CD14-positive monocyte (primary cell): ENCODE measurements at regions not wholly inside any gene's neighbourhood (a gene's known extent, or its start where the extent isn't known, plus 50 kb on each side); places are given as distances from the start of the nearest gene placed in this dataset.
A peak's percentile ranks its signal among the peaks of the same experiment; 100 is the strongest.

Source experiments
- DNase-seq, 3 donors: peaks; one replicate each; pipeline ENCODE4 v3.0.0-alpha.2; 2011 to 2022
- H2AFZ ChIP-seq: 2 replicates; pipeline ENCODE4 v1.6.0; 2012; ENCODE audit warnings: mild to moderate bottlenecking, low read depth, low read length, inconsistent platforms; ENCODE audit not compliant: insufficient read depth, poor library complexity, severe bottlenecking
- H3K27ac ChIP-seq, 2 donors: 1 replicate in 1 of 2; 2 replicates in 1 of 2; pipeline ENCODE4 v1.5.1; 2012 to 2013; ENCODE audit warnings: low read length in 2 of 2, control low read depth in 1 of 2, inconsistent platforms in 1 of 2, low read depth in 1 of 2, mild to moderate bottlenecking in 1 of 2
- H3K27me3 ChIP-seq, 2 donors: one replicate each; pipeline versions ENCODE4 v1.6.0 to v1.6.1; 2011 to 2013; ENCODE audit warnings: low read length in 2 of 2; ENCODE audit not compliant: control insufficient read depth in 2 of 2, insufficient read depth in 2 of 2
- H3K36me3 ChIP-seq, 2 donors: replicated peaks in 1 of 2; 1 replicate in 1 of 2; 2 replicates in 1 of 2; pipeline versions ENCODE4 v1.5.1 to v1.6.1; 2012 to 2013; ENCODE audit warnings: low read length in 2 of 2, control low read depth in 1 of 2, inconsistent platforms in 1 of 2, mild to moderate bottlenecking in 1 of 2; ENCODE audit not compliant: insufficient read depth in 2 of 2, control insufficient read depth in 1 of 2
- H3K4me1 ChIP-seq, 2 donors: 1 replicate in 1 of 2; 2 replicates in 1 of 2; pipeline versions ENCODE4 v1.5.1 to v1.6.1; 2012 to 2013; ENCODE audit warnings: low read length in 2 of 2, control low read depth in 1 of 2, inconsistent platforms in 1 of 2, mild to moderate bottlenecking in 1 of 2, moderate library complexity in 1 of 2; ENCODE audit not compliant: insufficient read depth in 2 of 2, control insufficient read depth in 1 of 2
- H3K4me2 ChIP-seq: replicated peaks from 2 replicates; pipeline ENCODE3; 2012; ENCODE audit warnings: low read length, moderate library complexity, mild to moderate bottlenecking; ENCODE audit not compliant: poor library complexity, severe bottlenecking; ENCODE audit errors: extremely low read depth
- H3K4me3 ChIP-seq, 3 experiments: fragments of 200-600 bp in 1 of 3; sonication (generic) in 1 of 3; replicated peaks in 1 of 3; 1 replicate in 2 of 3; 2 replicates in 1 of 3; pipeline ENCODE4 v1.5.1; 2011 to 2013; ENCODE audit warnings: low read length in 3 of 3, mild to moderate bottlenecking in 3 of 3, control low read depth in 2 of 3, low read depth in 2 of 3, inconsistent platforms in 1 of 3, moderate library complexity in 1 of 3
- H3K79me2 ChIP-seq: 2 replicates; pipeline ENCODE4 v1.6.0; 2012; ENCODE audit warnings: mild to moderate bottlenecking, control low read depth, inconsistent platforms, low read length, moderate library complexity; ENCODE audit not compliant: insufficient read depth
- H3K9ac ChIP-seq: 2 replicates; pipeline ENCODE4 v1.6.0; 2017; ENCODE audit warnings: low read length, mild to moderate bottlenecking; ENCODE audit not compliant: insufficient read depth, poor library complexity, severe bottlenecking
- H3K9me3 ChIP-seq, 2 donors: replicated peaks in 1 of 2; 1 replicate in 1 of 2; 2 replicates in 1 of 2; pipeline versions ENCODE4 v1.5.1 to v1.6.1; 2012 to 2013; ENCODE audit warnings: low read length in 2 of 2, control low read depth in 1 of 2; ENCODE audit not compliant: control insufficient read depth in 1 of 2, insufficient read depth in 1 of 2
- H4K20me1 ChIP-seq: 2 replicates; pipeline ENCODE4 v1.6.0; 2012; ENCODE audit warnings: mild to moderate bottlenecking, low read length, control low read depth, moderate library complexity; ENCODE audit not compliant: insufficient read depth
- H3K27ac Mint-ChIP-seq, 7 donors: one replicate each; pipeline ENCODE4 v1.8.0; 2020; ENCODE audit warnings: mild to moderate bottlenecking in 7 of 7, mixed read lengths in 7 of 7, moderate library complexity in 6 of 7, inconsistent platforms in 2 of 7
- H3K27me3 Mint-ChIP-seq, 3 donors: one replicate each; pipeline ENCODE4 v1.8.0; 2021 to 2022; ENCODE audit warnings: low read depth in 3 of 3, mild to moderate bottlenecking in 3 of 3, mixed read lengths in 3 of 3, moderate library complexity in 3 of 3, inconsistent platforms in 1 of 3
- H3K36me3 Mint-ChIP-seq, 2 donors: one replicate each; pipeline ENCODE4 v1.8.0; 2020; ENCODE audit warnings: mixed read lengths in 2 of 2, inconsistent platforms in 1 of 2, mild to moderate bottlenecking in 1 of 2
- H3K4me1 Mint-ChIP-seq: one replicate; pipeline ENCODE4 v1.8.0; 2020; ENCODE audit warnings: mild to moderate bottlenecking, mixed read lengths
- H3K4me3 Mint-ChIP-seq, 2 donors: one replicate each; pipeline ENCODE4 v1.8.0; 2020; ENCODE audit warnings: mild to moderate bottlenecking in 2 of 2, mixed read lengths in 2 of 2, moderate library complexity in 1 of 2
- H3K9me3 Mint-ChIP-seq, 7 donors: one replicate each; pipeline ENCODE4 v1.8.0; 2020 to 2022; ENCODE audit warnings: mixed read lengths in 7 of 7, mild to moderate bottlenecking in 6 of 7, moderate library complexity in 6 of 7, inconsistent platforms in 2 of 7
- WGBS: methylation state at CpG from one replicate; pipeline ENCODE4 v1.1.5; 2013; ENCODE audit warnings: missing lambda C conversion rate; ENCODE audit not compliant: insufficient coverage; 5-methylcytosine and 5-hydroxymethylcytosine counted together
- intact Hi-C, 2 donors: fragments of 100-400 bp; cut with micrococcal nuclease; formaldehyde crosslinking; loops; one replicate each; pipeline versions ENCODE4 v1.15.0 to v1.15.1; 2023
- TF ChIP-seq, protein P1 (sequence below): fragments of 200-600 bp; IDR thresholded peaks from one replicate; pipeline ENCODE4 v1.8.0; 2022; ENCODE audit warnings: antibody characterized with exemption, mild to moderate bottlenecking

DNA sequence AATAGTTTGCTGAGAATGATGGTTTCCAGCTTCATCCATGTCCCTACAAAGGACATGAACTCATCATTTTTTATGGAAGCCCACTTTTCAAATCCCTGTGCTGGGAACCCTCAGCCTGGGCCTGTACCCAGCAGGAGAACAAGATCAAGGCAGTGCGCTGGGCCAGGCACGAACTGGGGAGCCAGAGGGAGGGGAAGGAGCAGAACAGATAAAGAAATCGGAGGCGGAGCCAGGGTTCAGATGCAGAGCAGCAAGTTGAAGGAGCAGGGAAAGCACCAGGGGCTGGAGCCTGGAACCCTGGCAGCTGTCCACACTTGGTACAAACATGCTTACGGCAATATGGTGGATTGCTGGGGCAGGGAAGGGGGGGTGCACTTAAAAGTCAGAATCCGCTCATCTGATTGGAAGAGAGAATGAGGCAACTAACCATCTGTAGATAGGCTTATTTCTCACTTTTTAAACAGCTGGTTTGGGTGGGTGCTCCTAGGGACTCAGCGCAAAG lies 107.5 kb downstream of the NOG start:
- TF ChIP-seq, protein P1, sequence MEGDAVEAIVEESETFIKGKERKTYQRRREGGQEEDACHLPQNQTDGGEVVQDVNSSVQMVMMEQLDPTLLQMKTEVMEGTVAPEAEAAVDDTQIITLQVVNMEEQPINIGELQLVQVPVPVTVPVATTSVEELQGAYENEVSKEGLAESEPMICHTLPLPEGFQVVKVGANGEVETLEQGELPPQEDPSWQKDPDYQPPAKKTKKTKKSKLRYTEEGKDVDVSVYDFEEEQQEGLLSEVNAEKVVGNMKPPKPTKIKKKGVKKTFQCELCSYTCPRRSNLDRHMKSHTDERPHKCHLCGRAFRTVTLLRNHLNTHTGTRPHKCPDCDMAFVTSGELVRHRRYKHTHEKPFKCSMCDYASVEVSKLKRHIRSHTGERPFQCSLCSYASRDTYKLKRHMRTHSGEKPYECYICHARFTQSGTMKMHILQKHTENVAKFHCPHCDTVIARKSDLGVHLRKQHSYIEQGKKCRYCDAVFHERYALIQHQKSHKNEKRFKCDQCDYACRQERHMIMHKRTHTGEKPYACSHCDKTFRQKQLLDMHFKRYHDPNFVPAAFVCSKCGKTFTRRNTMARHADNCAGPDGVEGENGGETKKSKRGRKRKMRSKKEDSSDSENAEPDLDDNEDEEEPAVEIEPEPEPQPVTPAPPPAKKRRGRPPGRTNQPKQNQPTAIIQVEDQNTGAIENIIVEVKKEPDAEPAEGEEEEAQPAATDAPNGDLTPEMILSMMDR = no peak
- H3K79me2 ChIP-seq = no peaks in the 10 kb centered on the region
- intact Hi-C loops = no loop called here

GRCh38 chr17:56707312-56708219 lies 114.1 kb downstream of the NOG start:
- H3K27me3 ChIP-seq = no peaks in the 10 kb centered on the region
- H3K4me1 ChIP-seq = no peaks in the 10 kb centered on the region
- H4K20me1 ChIP-seq = no peaks in the 10 kb centered on the region
- no peaks in the 10 kb centered on the region for H3K9me3 ChIP-seq
- WGBS = 91% methylated on average over 16 of the region's 19 CpGs
- Mint-ChIP-seq H3K36me3 (no peaks in the 10 kb centered on the region), H3K27ac (peak overlapping the region in 1 of 7 donors; percentile 40), H3K27me3 (peaks cover 2 to 5% (median 5%) of the 10 kb centered on the region in 3 donors), H3K4me3 (no peak overlapping the region), H3K9me3 (peaks cover 0 to 5% (median 0%) of the 10 kb centered on the region in 7 donors), H3K4me1 (no peaks in the 10 kb centered on the region)
- H3K36me3 ChIP-seq = no peaks in the 10 kb centered on the region
- intact Hi-C loops = no loop called here
- no peak overlapping the region for H3K4me3 ChIP-seq
- no peak overlapping the region for H2AFZ ChIP-seq
- TF ChIP-seq, protein P1 = no peak
- no peak overlapping the region for H3K9ac ChIP-seq
- H3K27ac ChIP-seq = no peak overlapping the region
- no peaks in the 10 kb centered on the region for H3K79me2 ChIP-seq
- no peak for DNase-seq
- H3K4me2 ChIP-seq = no peak overlapping the region

More for the DNA sequence above, 107.5 kb downstream of the NOG start:
- no peak for DNase-seq
- no peak overlapping the region for H3K4me2 ChIP-seq
- no peaks in the 10 kb centered on the region for H3K9me3 ChIP-seq
- no peak overlapping the region for H2AFZ ChIP-seq
- Mint-ChIP-seq H3K4me3 (no peak overlapping the region), H3K27me3 (peaks cover 0 to 8% (median 2%) of the 10 kb centered on the region in 3 donors), H3K27ac (no peak overlapping the region), H3K36me3 (no peaks in the 10 kb centered on the region), H3K4me1 (peaks cover 10% of the 10 kb centered on the region), H3K9me3 (no peaks in the 10 kb centered on the region)
- 99% methylated on average over 5 of the region's 7 CpGs for WGBS
- H3K4me3 ChIP-seq = no peak overlapping the region
- H3K27ac ChIP-seq = no peak overlapping the region
- H3K27me3 ChIP-seq = no peaks in the 10 kb centered on the region
- no peak overlapping the region for H3K9ac ChIP-seq
- no peaks in the 10 kb centered on the region for H4K20me1 ChIP-seq
- H3K36me3 ChIP-seq = no peaks in the 10 kb centered on the region
- peaks cover 0 to 12% of the 10 kb centered on the region in 2 donors for H3K4me1 ChIP-seq
